SKM-1 treated with dmso at 0.1 percent for 144 hours (cell line): ENCODE measurements at regions not wholly inside any gene's neighbourhood (a gene's known extent, or its start where the extent isn't known, plus 50 kb on each side); places are given as distances from the start of the nearest gene placed in this dataset.

ENCODE experiments used
- DNase-seq: peaks from one replicate; lab custom pipeline; 2025; ENCODE audit not compliant: unreplicated experiment; lab: John Stamatoyannopoulos, UW

DNA sequence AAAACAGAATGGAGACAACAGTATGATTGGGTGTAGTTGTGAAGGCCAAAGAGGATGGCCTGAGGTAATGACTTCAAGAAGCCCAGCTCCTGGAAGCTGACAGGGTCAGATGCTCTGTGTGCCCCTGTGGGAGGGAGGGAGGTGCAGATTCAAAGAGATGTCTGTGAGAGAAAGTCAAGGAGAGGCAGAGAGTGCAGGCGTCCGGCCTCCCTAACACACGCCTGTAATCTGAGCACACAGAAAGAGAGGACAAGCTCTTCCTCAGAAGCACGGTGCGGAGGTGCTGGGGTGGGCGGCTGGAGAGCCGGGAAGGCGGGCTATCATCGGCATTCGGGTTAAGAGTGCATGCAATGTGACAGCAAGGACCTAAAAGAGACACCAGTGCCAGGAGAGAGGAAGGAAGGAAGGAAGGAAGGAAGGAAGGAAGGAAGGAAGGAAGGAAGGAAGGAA, 238.2 kb upstream of the HES1 start:
- DNase-seq: no peak

DNA sequence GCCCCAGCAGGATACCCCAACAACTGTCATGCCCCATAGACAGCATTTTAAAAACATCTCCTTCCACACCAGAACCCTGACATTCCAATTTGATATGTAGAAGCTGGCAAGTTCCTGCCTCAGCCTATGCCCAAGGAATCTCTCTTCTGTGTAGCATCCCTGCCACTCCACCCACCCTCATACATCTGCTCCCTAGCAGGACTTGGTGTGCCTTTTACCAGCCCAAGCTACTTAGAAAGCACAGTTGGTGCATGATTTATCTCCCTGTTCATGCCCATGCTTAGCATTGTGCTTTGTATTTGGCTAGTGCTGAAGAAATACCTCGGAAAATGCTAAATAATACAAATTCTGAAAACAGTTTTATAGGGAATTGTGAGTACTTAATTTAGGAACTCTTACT, 236.9 kb upstream of the HES1 start:
- DNase-seq: no peak

DNA sequence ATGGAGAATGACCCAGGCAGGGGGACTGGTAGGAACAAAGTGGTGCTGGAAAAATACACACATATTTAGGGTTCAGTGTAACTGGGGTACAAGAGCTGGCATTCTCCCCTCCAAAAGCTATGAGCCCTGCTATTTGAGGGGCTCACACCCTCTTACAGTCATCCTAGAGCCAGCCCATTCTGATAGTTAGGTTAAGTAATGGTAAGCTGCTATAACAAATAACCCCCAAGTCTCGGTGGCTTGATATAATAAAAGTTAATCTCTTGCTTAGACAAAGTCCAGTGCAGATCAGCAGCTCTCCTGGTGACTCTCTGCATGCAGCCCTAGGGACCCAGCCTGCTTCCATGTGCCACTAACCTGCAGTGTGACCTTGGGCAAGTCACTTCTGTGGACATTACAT, 234.9 kb upstream of the HES1 start:
- DNase-seq: no peak

DNA sequence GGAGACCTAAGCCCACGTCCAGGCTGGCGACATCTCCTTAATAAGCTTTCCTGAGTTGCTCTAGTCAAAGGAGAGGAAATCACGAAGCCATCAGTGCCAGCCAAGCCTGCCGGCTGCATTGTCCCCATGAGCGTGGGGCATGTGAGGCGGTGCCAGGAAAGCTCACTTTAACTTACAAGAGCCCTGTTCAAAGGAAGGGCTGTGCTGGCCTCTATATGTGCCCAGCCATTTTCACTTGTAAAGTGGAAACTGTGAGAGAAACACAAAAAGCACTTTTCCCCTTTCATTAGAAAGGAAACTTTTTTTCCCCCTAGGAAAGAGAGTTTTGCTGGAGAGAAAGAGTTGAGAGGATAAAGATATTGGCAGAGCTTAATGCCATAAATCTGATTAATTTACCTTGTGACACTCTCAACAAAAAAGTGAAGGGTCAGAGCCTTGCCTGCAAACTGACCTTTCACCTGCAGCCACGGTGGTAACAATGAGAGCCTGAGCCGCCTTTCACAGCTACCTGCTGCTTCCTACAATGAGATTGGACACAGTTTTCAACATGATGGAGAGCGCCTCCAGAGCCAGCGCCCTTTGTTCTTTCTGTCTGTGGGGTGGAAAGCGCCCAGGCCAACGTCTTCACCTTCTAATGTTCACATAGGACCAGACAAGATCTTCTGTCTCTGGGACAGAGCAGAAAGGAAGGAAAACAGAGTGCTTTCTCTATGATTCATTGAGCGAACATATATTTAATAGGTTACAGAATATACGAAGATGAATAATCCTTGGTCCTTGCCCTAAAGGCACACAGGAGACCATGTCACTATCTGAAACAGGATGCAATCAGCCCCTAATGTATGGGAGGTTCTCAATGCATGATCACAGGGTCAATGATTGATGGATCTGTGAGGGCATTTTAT, 233.1 kb upstream of the HES1 start:
- no peak for DNase-seq

DNA sequence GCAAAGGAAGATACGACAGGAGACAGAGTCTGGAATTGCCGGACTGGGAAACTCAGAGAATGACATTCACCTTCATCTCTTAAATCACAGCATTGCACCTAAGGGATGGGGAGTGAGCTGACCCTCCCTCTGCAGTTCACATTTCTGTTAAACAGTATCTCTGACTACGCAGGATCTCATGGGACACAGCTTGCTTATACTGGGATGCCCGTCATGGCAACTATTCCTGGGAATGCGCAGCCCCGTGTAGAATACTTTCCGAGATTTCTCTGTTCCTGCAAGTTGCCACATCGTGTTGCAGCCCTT, 232.5 kb upstream of the HES1 start:
- DNase-seq: no peak

DNA sequence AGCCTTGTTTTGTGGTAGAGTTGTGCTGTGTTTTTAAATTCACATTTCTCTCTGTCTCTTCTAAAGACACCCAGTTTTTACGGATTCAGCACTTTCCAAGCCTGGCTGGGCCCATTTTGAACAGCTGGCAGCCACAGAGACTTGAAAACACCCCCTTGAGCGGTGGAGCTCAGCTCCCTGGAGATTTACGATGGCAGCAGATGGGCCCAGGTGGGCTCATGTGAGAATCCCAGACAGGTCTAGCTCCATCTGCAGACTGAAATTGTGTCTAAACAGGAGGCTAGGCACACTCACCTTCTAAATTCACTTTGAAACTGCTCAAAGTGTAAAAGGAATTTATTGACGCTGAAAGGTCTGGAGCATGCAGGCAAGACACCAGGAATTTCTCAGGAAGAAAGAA, 232.0 kb upstream of the HES1 start:
- no peak for DNase-seq

DNA sequence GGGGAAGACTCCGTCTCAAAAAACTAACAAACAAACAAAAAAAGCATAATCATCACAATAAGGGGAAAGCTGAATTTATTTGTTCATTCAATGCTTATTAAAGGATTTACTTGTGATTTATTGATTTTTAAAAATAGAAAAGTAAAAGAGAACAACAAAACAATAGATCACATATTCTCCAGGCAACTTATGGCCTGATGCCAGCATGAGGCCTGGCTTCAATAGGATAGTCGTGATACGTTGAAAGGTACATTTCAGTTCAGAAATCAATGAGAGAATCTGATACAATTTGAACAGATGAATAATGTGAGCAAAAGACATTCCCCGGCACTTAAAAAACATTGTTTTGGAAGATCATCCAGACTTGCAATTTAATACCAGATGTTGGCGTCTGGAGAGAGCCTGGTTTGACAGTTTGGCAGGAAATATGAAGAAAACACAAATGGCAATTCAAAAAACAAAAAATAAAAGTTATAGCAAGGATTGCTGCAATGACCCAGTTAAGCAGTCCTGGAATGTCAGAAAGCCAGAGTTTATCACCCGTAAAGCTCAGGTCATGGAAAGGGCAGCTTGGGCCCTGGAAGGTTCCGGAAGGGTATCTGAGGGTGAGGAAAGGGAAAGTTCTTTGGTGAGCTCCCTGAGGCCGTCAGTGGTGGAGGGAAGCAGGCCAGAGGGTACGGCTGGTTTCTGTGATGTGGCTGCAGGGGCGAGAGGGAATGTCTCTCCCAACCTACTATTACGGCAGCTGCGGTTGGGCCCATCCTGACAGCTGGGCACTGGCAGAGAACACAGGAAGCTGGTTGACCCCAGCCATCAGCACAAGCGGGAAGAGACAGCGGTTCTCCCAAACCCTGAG, 230.2 kb upstream of the HES1 start:
- DNase-seq: no peak

DNA sequence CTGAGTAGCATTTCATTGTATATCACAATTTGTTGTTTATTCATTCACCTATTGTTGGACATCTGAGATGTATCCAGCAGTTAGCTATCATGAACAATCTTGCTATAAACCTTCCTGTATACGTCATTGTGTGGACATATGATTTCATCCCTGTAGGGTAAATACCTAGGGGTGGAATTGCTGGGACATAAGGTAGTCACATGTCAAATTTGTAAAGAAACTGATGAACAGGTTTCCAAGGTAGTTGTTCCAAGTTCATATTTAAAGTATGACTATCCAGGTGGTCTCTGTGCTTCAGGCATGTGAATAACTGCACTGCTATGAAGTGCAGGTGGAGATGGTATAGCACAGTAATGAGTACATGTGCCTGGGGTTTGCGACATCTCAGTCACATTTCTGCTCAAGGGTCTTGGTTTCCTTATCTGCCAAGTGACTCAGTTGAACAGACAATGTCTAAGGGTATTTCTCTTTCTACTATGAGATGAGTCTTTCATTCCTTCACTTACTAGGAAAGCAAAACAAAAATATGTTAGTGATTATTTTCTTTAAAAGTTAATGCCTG, 229.0 kb upstream of the HES1 start:
- DNase-seq: no peak

DNA sequence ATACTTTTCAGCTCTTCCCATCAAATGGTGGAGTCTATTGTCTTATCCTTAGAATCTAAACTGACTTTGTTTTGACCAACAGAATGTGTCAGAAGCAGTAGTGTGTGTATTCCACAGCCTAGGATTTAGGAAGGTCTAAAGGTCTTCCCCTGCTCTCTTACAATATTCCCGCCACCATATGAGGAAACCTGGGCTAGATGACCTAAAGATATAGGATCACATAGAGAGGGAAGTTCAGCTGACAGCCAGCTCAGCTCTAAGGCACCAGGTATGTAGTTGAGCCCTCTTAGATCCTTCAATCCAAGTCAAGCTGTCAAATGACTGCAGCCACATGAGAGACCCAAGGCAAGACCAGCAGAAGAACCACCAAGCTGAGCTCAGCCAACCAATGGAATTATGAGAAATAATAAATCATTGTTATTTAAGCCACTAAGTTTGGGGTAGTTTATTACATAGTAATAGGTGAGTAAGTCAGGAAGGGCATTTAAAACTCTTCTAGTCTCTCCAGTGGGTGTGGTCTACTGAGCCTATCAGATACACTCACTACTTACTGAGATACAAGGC, 227.7 kb upstream of the HES1 start:
- no peak for DNase-seq

DNA sequence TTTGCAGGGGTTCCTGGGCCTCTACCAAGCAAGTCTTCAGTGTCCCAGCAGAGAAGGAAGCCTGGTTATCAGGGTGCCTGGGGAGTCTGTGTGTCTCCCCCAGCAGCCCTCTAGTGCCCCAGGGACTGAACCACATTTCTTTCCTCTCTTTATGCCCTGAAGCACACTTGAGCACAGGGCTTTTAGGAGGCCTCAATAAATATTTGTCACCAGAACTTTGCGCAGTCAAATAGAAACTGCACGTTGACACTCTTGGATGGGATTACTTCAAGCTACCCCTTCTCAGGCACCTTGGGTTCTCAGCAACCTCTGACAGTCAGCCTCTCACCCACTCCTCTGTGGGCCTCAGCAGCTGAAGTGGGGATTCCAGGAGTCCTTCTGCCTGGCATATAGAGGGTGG, 226.6 kb upstream of the HES1 start:
- DNase-seq: no peak

DNA sequence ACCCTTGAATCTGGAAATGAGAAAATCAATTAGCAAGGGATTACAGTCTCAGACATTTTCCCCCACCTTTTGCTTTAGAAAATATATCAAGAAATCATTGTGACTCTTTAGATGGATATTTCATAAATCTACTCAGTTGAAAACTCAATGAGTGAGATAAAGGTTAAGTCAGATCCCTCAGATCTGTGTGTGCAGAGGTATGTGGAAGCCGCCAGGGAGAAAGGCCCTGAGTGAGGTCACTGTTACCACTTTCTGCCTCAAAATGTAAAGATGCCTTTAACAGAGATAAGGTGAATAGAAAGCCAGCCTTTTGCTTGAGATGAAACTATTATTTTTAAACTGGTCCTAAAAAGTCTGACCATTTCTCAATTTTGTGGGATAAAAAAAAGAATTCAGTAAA, 225.6 kb upstream of the HES1 start:
- DNase-seq: no peak

DNA sequence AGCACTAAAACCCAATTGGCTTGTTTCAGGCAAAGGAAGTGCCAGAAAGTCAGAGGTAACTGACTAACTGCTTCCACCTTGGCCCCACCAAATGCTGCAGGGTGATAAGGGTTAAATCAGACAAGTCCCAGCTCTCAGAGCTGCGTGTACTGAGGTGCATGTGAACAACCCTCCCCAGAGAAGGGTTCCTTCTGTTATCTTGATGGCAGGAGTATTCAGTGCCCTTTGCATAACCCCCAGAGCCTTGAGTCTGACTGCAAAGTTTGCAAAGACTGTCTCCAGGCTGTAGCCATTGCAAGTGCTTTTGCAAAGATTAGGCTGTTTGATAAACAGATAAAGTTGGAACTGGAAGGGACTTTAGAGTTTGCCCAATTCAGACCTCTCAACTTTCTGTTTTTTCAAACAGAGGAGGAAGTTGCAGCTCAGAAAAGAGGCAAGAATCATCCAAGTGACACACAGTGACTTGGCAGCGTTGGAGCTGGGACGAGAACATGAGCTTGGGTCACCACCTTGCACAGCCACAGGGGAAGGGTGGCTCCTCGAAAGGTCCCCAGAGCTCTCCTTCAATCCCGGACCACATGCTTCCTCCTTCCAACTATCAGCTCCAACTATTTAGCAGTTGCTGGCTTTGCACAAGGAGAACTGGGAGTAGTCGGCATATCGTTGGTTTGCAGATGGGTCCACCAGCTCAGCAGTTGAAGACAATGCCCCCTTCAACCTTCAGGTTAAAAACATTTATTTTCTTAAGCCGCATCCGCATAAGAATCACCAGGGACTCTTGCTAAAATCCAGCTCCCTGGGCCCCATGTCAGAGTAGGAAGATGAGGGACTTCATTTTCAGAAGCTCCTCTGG, 224.8 kb upstream of the HES1 start:
- peak; percentile 79 for DNase-seq

DNA sequence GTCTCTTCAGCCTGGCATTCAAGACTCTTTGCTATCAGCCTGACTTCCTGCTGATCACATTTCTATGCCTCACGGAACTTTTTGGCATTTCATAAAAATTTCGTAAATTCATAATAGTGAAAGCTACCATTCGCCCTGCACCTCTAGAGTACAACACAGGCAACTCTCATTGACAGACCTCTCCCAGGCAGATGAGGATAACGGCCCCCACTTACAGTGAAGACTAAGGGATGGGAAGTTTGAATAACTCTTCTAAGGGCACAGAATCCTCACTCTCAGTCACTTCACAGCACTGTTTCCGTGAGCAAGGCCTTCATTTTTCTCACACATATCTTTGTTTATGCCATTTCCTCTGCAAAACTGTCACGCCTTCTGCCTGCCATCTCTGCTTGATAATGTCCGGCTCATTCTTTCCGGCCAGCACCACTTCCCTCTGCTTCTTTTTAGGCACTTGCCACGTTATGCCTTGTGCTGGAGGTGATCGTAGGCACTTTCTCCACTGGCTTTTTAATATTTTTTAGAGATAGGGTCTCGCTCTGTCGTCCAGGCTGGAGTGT, 224.1 kb upstream of the HES1 start:
- DNase-seq: no peak

DNA sequence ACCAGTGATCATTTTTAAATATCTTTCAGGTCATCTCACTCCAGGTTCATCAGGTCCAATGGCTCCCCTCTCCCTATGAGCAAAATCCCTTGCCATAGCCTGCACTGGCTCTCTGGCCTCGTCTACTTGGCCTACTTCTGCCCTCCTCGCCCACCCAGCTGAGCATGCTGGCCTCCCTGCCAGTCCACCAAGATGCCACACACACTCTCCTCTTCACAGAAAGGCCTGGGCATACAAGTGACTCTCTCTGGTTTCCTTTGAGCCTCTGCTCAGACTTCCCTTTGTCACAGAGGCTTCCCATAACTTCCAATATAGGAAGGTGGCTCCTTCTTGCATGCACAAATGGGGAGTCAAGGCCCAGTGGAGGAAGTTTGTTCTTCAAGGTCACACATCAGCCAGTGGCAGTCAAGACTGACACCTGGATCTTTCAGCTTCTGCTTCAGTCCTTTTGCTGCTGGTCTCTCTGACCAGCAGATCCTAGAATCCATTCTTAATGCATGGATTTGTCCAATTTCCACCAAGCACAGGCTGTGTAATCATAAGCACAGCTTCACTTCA, 223.2 kb upstream of the HES1 start:
- no peak for DNase-seq

DNA sequence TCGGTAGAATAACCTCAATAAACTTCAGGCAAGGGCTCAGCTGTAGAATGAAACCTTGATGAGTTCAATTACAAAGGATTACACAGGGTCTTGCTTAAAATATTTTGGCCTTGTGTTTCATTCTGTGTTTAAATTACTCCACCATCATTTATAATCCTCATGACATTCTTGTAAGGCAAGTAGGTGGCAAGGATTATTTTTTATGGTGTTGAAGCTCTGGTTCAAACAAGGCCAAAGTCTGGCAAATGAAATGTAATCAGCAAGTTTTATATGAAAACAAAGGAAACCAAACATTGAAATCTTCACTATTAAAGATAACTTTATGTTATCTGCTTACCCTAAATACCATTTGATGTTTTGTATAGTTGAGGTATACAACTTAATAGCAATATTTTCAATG, 221.3 kb upstream of the HES1 start:
- no peak for DNase-seq

DNA sequence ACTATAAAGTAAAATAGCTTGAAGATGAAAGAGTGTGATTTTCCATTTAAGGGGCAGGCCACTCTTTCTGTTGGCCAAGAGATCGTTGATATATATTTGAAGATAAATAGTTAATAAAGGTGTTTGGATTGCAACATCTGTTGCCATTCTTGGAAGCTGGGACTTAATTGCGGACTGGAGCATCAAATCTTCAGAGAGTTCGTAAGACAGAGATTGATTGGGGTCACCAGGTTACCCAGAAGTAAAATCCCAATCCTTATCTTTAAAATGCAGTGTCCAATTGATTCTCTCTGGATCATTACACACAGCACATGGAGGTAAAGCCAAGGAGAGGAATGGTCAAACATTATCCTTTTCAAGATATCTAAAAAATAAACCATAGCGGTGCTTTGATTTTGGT, 220.8 kb upstream of the HES1 start:
- DNase-seq: no peak

DNA sequence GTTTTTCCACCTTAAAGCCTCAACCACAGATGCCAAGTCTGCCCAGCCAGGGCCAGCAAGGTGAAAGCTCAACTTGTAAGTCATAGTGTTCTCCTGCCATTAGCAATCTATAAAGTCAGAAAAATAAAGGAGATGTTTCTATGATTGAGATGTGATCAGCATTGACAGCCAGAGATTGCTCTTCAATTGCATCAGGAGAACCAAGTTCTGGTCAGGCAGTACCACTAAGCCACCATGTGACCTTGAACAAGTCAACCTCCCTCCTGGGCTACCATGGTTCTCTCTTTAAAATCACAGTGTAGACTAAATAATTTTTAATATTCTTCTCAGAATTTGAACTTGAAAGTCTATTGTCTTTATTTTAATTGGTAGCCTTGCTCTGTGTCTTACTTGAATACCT, 220.3 kb upstream of the HES1 start:
- no peak for DNase-seq

DNA sequence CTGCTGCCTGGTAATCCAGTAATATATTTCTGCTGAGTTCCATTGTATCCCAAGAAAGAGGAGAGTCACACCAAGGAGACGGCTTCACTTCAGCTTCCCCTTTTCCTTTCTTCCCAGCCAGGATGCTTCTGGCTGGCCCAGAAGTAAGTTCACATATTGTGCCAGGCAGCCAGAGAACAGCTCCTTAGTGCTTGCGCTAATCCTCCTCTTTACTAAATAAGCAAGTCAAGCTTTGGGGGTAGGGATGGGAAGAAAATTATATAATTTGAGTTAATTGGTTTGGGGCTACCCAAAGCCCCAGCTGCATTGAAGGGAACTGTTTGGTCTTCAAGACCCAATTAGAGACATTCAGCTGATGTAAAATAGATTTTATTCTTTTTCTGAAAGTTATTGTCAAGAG, 218.8 kb upstream of the HES1 start:
- DNase-seq: no peak

DNA sequence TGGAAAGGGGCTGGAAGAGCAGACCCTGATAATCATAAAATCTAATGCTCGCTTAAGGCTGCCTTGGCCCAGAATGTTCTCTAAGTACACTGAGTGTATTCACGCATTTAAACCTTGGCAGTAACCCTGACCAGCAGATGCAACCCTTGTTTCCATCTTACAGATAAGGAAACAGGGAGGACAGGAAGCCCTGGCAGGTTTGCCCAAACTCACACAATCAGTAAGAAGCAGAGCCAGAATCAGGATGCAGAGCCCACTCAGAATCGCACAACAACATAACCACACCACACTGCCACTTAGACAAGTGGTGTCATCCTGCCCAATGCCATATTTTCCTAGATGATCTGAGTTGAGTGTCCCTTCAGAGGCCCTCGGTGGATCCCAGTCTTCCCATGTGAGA, 214.5 kb upstream of the HES1 start:
- DNase-seq: no peak
